T-helper 1 cell treated with Interleukin-12 subunit alpha and Interleukin-12 subunit beta and Interleukin-4 antibody, amounts not matched to agents 30 ng/mL and 1 ng/mL, for 36 hours (primary cell): ENCODE measurements at regions not wholly inside any gene's neighbourhood (a gene's known extent, or its start where the extent isn't known, plus 50 kb on each side); places are given as distances from the start of the nearest gene placed in this dataset.

Experiments used
- intact Hi-C: fragments of 100-400 bp; cut with micrococcal nuclease; formaldehyde crosslinking; loops from one replicate; pipeline ENCODE4 v1.15.1; 2024

DNA sequence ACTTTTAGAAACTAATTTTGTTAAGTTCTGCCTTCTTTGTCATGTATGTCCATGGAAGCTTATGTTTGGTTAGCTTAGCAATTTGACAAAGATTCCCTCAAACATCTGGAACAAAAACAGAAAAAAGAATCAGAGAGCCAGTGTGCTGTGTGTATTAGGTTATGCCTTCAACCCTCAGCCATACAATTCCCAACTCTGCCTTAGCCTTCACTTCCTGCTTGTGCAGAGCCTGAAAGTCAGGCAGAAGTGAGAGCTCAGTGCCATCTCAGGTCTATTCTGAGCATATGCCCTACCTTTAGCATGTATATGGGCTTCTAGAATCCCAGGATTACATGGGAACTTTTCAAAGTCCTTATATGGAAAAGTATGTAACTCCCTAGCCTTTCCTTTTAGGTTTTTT, 58.2 kb upstream of the STOX2 start:
- intact Hi-C loops: no loop called here

DNA sequence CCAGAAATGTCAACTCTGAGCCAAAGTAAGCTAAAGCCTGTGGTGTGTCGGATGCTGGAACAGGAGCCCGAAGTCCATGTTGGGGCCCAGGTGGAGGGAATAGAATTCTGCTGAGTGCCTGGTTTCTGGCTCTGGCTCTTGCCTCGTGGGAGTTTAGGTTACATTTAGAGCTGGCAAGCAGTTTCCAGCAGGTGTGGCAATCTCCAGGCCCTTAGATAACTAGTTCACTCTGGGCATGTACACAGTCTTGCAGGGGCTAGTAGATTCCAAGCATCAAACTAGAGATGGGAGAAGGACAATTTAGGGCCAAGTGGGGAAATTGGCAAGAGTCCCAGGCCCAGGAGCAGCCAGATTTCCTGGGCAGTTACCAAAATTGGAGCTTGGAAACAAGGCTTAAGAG, 56.3 kb upstream of the STOX2 start:
- intact Hi-C loops: no loop called here

DNA sequence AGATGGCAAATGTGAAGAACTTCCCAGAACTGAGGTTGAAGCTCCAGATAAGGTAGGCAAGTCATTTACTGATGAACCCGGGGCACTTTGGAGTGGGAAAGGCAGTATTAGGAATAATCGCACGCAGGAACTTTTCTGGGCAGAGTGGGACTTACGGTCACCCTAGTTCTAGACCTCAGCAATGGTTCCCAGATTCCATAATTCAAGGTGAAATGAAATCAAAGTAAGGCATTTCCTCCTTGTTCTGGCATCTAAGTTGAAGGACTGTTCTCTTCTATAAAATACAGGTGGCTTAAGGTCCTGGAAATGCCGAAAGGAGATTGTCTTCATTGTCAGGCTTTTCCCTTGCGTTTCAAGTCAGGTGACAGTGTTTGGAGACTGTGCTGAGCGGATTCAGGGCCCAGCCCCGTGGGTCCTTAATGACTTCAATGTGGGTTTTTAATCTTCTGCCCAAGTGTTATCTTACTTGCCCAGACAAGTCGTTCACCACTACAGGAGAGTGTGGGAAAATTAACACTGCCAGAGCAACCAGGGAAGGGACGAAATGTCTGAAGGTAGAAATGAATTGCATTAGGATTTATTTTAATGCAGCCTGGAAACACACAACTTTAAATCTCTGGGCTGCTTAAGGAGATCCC, 52.1 kb upstream of the STOX2 start:
- intact Hi-C loops: no loop called here

DNA sequence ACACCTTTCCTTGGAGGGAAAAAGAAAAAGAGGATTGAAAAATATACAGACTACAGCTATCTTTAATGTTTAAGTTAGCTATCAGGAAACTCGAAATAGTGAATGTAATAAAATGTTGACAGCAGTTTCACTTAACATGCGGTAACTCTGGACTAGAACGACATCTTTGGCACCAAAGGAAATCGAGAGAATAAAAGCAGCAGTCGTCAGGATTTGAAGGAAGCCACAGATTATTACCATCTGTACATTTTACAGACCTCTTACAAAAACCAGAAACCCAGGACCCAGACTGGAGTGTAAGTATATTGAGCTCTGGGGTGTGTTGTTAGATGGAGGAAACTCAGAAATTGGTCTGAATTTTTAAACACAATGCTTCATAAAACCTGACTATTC, 51.6 kb upstream of the STOX2 start:
- intact Hi-C loops: no loop called here
